Endothelial cell of umbilical vein (primary cell): ENCODE measurements at regions not wholly inside any gene's neighbourhood (a gene's known extent, or its start where the extent isn't known, plus 50 kb on each side); places are given as distances from the start of the nearest gene placed in this dataset.

Source experiments
- BruUV-seq: library from RNA; stranded (reverse); fragments of 400-500 nt; replicated peaks from 2 replicates; lab custom pipeline; 2021; lab: Mats Ljungman, UMichigan
- CTCF ChIA-PET: fragments of 300-600, 350-600 bp; sonication (Branson Sonifier 250); formaldehyde crosslinking; loops from one replicate; lab custom pipeline; 2021; ENCODE audit warnings: antibody characterized with exemption, inconsistent platforms; lab: Charles Lee
- POLR2A ChIA-PET: fragments of 300-600, 350-600 bp; sonication (Branson Sonifier 250); formaldehyde crosslinking; loops from one replicate; lab custom pipeline; 2021; ENCODE audit warnings: antibody characterized with exemption, inconsistent platforms; lab: Charles Lee
- DNase-seq: peaks from one replicate; pipeline ENCODE4 v3.0.0-alpha.2; 2011; ENCODE audit warnings: low read depth, low spot score
- FAIRE-seq: peaks from 2 replicates; lab custom pipeline; 2011; peaks lifted over from hg19 to GRCh38; lab: Jason Lieb, UNC
- H2AFZ ChIP-seq: 2 replicates; pipeline ENCODE4 v1.6.0; 2012; ENCODE audit warnings: low read depth, low read length, control low read depth, inconsistent platforms
- H3K27ac ChIP-seq: 2 replicates; pipeline ENCODE4 v1.5.1; 2011; ENCODE audit warnings: low read depth, mild to moderate bottlenecking, control low read depth, low read length, moderate library complexity; ENCODE audit not compliant: insufficient read depth
- H3K27me3 ChIP-seq, 2 experiments: 2 replicates each; pipeline versions ENCODE4 v1.6.0 to v1.6.1; 2011; ENCODE audit warnings: low read length in 2 of 2, mixed read lengths in 1 of 2; ENCODE audit not compliant: control insufficient read depth in 2 of 2, insufficient read depth in 2 of 2
- H3K36me3 ChIP-seq, 2 experiments: 2 replicates in 1 of 2; 3 replicates in 1 of 2; pipeline ENCODE4 v1.5.1; 2011; ENCODE audit warnings: low read length in 2 of 2, mild to moderate bottlenecking in 1 of 2, moderate library complexity in 1 of 2; ENCODE audit not compliant: control insufficient read depth in 2 of 2, insufficient read depth in 2 of 2; ENCODE audit errors: extremely low read depth in 1 of 2
- H3K4me1 ChIP-seq: 3 replicates; pipeline ENCODE4 v1.5.1; 2011; ENCODE audit warnings: mild to moderate bottlenecking, low read length; ENCODE audit not compliant: control insufficient read depth, insufficient read depth; ENCODE audit errors: extremely low read depth
- H3K4me2 ChIP-seq: 2 replicates; pipeline ENCODE4 v1.6.1; 2011; ENCODE audit warnings: low read length, control low read depth, mixed read lengths; ENCODE audit not compliant: insufficient read depth
- H3K4me3 ChIP-seq, 3 experiments: fragments of 200-600 bp in 1 of 3; sonication (generic), shearing (Covaris generic) in 1 of 3; replicated peaks in 1 of 3; 2 replicates each; pipeline ENCODE4 v1.5.1; 2011 to 2016; ENCODE audit warnings: control low read depth in 3 of 3, low read length in 3 of 3, mild to moderate bottlenecking in 2 of 3, inconsistent platforms in 1 of 3, low read depth in 1 of 3, moderate library complexity in 1 of 3; ENCODE audit not compliant: insufficient read depth in 1 of 3
- H3K79me2 ChIP-seq: 2 replicates; pipeline ENCODE4 v1.6.0; 2012; ENCODE audit warnings: low read length, inconsistent platforms; ENCODE audit not compliant: control insufficient read depth, insufficient read depth
- H3K9ac ChIP-seq: replicated peaks from 2 replicates; pipeline ENCODE3; 2011; ENCODE audit warnings: low read length, control low read depth; ENCODE audit not compliant: insufficient read depth; ENCODE audit errors: extremely low read depth
- H3K9me1 ChIP-seq: replicated peaks from 3 replicates; pipeline ENCODE4 v1.6.0; 2011; ENCODE audit warnings: mild to moderate bottlenecking, low read length; ENCODE audit not compliant: control insufficient read depth, insufficient read depth; ENCODE audit errors: extremely low read depth
- H3K9me3 ChIP-seq: replicated peaks from 2 replicates; pipeline ENCODE4 v1.5.1; 2012; ENCODE audit warnings: low read length, inconsistent platforms; ENCODE audit not compliant: control insufficient read depth, insufficient read depth
- H4K20me1 ChIP-seq: replicated peaks from 2 replicates; pipeline ENCODE3; 2011; ENCODE audit warnings: mild to moderate bottlenecking, low read length; ENCODE audit not compliant: control insufficient read depth, insufficient read depth; ENCODE audit errors: extremely low read depth
- CTCF ChIP-seq, 2 donors: IDR thresholded peaks; 1 replicate in 1 of 2; 2 replicates in 1 of 2; pipeline ENCODE4 v1.5.1; 2011; ENCODE audit warnings: low read length in 2 of 2, mild to moderate bottlenecking in 2 of 2, moderate library complexity in 2 of 2, control low read depth in 1 of 2, inconsistent platforms in 1 of 2, low read depth in 1 of 2; ENCODE audit not compliant: insufficient read depth in 1 of 2; ENCODE audit errors: extremely low read depth in 1 of 2
- EZH2 ChIP-seq: IDR thresholded peaks from 2 replicates; pipeline ENCODE4 v1.6.1; 2012; ENCODE audit warnings: borderline replicate concordance, low read depth, mild to moderate bottlenecking, moderate library complexity, low read length, inconsistent platforms; ENCODE audit not compliant: severe bottlenecking
- FOS ChIP-seq: IDR thresholded peaks from 2 replicates; pipeline ENCODE4 v1.6.1; 2011; ENCODE audit warnings: mild to moderate bottlenecking, low read length, moderate library complexity, borderline replicate concordance; ENCODE audit not compliant: insufficient read depth
- JUN ChIP-seq: IDR thresholded peaks from 2 replicates; pipeline ENCODE4 v1.6.1; 2011; ENCODE audit warnings: borderline replicate concordance, low read depth; ENCODE audit not compliant: insufficient read length, insufficient read depth
- POLR2A ChIP-seq: IDR thresholded peaks from 2 replicates; pipeline ENCODE4 v1.6.1; 2012; ENCODE audit warnings: low read depth, mild to moderate bottlenecking, control low read depth, low read length
- POLR2AphosphoS5 ChIP-seq: IDR thresholded peaks from 2 replicates; pipeline ENCODE4 v1.6.1; 2012; ENCODE audit warnings: low read depth, mild to moderate bottlenecking, control low read depth, low read length, moderate library complexity; ENCODE audit not compliant: insufficient read depth
- dilution Hi-C: fragments of 300-500 bp; cut with MboI; formaldehyde crosslinking; loops from one replicate; pipeline ENCODE4 v1.15.0; 2019; ENCODE audit warnings: low sequenced_read_pairs; ENCODE audit not compliant: extremely low pct_ligation_motif_present
- intact Hi-C: fragments of 100-400 bp; cut with micrococcal nuclease; formaldehyde crosslinking; loops from one replicate; pipeline ENCODE4 v1.10.0; 2022

GRCh38 chr4:12635629-12636028, 848.5 kb downstream of the RAB28 start:
- no TSS peak for BruUV-seq
- FAIRE-seq (no peak), DNase-seq (no peak)
- H2AFZ ChIP-seq: no peak overlapping the region
- H3K27ac ChIP-seq: no peak overlapping the region
- no peaks in the 10 kb centered on the region for H3K79me2 ChIP-seq
- H3K36me3 ChIP-seq: no peaks in the 10 kb centered on the region
- intact Hi-C loops (loop anchor here (10.0 kb wide), 1 partner anchor 681 kb away; no protein-coding TSS in a partner anchor), dilution Hi-C loops (no loop called here)
- no peaks in the 10 kb centered on the region for H3K4me1 ChIP-seq
- no peak overlapping the region for H3K4me3 ChIP-seq
- no peak overlapping the region for H3K9ac ChIP-seq
- H3K9me1 ChIP-seq: no peaks in the 10 kb centered on the region
- TF ChIP-seq POLR2A: no peak
- no peaks in the 10 kb centered on the region for H4K20me1 ChIP-seq
- ChIA-PET CTCF (interaction anchor here (1.5 kb wide), 1 partner anchor 870 kb away, joined by 4 read pairs; no protein-coding TSS in a partner anchor), POLR2A (no interaction called here)
- H3K27me3 ChIP-seq: no peaks in the 10 kb centered on the region
- no peaks in the 10 kb centered on the region for H3K9me3 ChIP-seq
- H3K4me2 ChIP-seq: no peak overlapping the region

GRCh38 chr4:12633053-12633651, 851.0 kb downstream of the RAB28 start:
- intact Hi-C loops (loop anchor here (1.0 to 10.0 kb wide), 6 partner anchors 591 to 1214 kb away; no protein-coding TSS in a partner anchor), dilution Hi-C loops (no loop called here)
- H3K4me1 ChIP-seq: no peaks in the 10 kb centered on the region
- no peaks in the 10 kb centered on the region for H3K79me2 ChIP-seq
- H3K9ac ChIP-seq: no peak overlapping the region
- no peaks in the 10 kb centered on the region for H3K9me3 ChIP-seq
- no peaks in the 10 kb centered on the region for H3K27me3 ChIP-seq
- H3K4me2 ChIP-seq: no peak overlapping the region
- peak; percentile 78 for DNase-seq
- ChIA-PET CTCF (interaction anchor here (0.6 to 2.8 kb wide), 31 partner anchors 10 to 1922 kb away, joined by 3 to 26 read pairs (median 4); partner anchors contain the start of gene HS3ST1), POLR2A (no interaction called here)
- no peak overlapping the region for H3K4me3 ChIP-seq
- FAIRE-seq: peak; percentile 85
- H3K36me3 ChIP-seq: no peaks in the 10 kb centered on the region
- H3K9me1 ChIP-seq: no peaks in the 10 kb centered on the region
- H2AFZ ChIP-seq: no peak overlapping the region
- BruUV-seq: no TSS peak
- TF ChIP-seq POLR2AphosphoS5 (no peak), POLR2A (no peak), JUN (no peak), CTCF (IDR thresholded peaks at IDR 0.05; ENCODE audit: extremely low read depth in 1 of 2, insufficient read depth in 1 of 2, low read depth in 1 of 2, low read length in 2 of 2) (peak; percentile 76 to 80), FOS (no peak), EZH2 (no peak)
- H3K27ac ChIP-seq: no peak overlapping the region
- H4K20me1 ChIP-seq: no peaks in the 10 kb centered on the region
